Stimulated activated CD8-positive, alpha-beta memory T cell treated with anti-CD3 and anti-CD28 coated beads, Interleukin-12 subunit alpha, Interleukin-12 subunit beta, amount 100 ng/mL, for 24 hours (primary cell): ENCODE measurements at regions not wholly inside any gene's neighbourhood (a gene's known extent, or its start where the extent isn't known, plus 50 kb on each side); places are given as distances from the start of the nearest gene placed in this dataset.
"Not testable (repeated sequence)": the region's sequence is repeated elsewhere in the genome, so short reads cannot be mapped to it uniquely, and the experiment has no call there.

ENCODE experiments used
- DNase-seq: peaks from one replicate; pipeline ENCODE4 v3.0.0-alpha.2; 2020; ENCODE audit errors: extremely low read depth

DNA sequence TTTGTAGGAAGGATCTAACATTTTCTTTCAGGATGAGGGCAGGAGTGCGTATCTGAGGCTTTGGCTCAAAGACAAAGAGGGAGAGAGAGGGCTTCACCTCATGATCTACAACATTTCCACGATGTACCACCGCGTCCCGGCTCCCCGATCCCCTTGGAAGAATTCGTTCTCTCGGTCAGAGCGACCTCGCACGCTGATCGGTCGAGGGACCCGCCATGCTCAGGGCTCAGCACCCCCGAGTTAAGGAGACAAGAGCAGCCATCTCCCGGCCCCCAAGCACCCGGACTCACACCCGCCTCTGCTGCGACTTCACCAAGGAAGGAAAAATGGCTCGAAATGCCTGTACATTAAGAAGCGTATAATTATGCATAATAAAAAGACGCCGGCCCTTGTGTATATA lies 89.5 kb upstream of the RPL38 start:
- no peak for DNase-seq

DNA sequence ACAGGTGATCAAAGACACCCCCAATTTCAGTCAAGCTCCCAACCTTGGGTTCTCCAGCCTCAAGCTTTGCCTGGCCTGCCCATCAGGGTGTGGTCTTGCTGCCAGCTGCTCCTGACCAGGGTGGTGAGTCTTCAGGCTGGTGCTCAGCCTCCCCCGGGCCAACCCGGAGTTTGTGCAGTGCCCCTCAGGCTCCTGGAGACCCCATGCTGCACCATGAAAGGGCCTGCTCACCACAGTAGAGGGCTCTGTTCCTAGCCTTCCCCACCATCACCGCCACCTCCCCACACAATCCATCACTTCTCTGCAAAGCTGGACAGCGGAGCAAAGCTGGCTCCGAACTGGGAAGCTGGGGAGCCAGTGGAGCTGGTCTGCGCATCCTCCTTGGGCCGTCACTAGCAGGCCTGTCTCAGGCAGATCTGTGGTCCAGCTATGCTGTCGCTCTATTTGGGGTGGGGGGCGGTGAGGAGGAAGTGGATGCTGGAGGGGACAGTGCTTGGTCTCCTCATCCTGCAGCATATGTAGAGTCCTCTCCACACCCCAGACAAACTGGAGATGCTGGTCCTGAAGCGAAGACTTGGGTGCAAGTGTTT lies 88.5 kb upstream of the RPL38 start:
- no peak for DNase-seq

GRCh38 chr17:74115586-74115985 lies 87.9 kb upstream of the RPL38 start:
- DNase-seq, result no peak

- no peak for DNase-seq
Observed at GRCh38 chr17:74116087-74116717, 87.3 kb upstream of the RPL38 start.

GRCh38 chr17:74117087-74117698 lies 86.3 kb upstream of the RPL38 start:
- DNase-seq, result no peak

DNA sequence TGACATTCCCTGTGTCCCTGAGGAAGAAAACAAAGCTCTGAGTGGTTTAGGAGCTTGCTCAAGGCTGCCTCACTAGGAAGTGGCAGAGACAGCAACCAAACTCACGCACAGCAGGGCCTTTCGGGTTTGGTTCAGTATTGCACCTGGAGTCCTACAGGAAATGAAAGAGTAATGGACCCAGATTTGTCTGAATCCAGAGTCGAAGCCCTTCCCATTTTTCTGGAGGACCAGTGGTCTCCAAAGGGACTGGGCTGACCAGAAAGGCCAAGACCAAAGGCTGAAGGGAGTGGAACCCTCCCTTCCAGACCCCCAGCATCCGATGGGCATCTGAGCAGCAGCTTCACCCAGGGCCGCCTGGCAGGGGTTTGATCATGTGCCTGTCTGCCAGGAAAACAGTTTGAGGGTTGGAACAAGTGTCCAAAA lies 85.5 kb upstream of the RPL38 start:
- DNase-seq, result no peak

DNA sequence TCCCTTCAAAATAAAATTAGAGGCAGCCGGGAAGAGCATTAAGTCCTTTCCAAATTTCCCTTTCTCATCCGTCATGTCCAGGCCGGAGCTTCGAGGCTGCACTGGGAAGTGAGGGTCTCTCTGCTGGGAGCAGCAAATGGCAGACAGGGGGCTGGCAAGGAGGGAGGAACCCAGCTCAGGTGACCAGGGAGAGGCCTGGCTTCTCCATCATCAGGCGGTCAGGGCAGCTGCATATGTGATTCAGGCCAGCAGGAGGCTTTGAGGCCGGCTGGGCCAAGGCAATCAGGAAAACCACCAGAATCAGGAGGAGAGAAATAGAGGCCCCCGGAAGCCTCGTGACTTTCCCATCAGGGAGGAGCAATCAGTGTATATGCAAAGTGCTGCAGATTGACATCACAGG lies 85.0 kb upstream of the RPL38 start:
- DNase-seq, result no peak

DNA sequence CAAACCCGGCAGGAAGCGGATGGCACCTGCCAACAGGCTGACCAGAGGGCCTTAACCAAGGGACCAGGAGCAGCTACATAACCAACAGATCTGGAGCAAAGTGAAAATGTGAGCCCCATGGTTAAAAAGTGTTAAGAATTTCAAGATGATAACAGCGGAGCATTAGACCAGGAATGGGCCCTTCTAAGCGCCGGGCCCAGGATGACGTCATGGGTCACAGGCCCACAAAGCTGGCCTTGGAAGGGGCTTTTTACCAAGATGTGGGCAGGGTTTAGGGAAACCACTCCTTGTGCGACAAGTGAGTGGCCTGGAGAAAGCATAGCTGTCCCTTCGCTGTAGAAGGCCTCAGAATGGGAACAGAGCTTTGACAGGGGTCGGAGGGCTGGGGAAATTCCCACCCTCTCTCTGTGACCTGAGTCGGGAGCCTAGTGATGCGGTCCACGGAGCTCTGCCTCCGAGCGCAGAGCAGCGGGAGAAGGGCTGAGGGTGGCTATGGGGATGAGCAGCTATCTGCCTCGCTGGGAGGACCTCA lies 84.4 kb upstream of the RPL38 start:
- DNase-seq, result no peak

DNA sequence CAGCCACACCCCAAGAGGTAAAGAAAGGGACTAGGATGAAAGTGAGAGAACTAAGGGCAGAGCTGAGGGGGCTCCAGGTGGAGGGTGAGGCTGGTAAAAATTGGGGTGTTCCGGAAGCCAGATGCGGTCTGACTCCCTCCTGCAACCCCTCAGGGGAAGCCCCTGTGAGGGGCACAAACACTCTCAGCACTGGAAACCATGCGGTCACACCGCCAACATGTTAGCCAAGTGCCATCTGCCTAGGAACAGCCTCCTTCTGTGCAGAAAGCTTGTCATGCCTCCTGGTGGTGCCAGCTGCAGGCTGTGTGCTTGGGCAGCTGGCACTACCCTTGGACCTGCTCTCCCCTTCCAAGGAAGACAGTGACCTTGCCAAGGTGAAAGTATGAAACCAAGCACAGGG lies 83.5 kb upstream of the RPL38 start:
- no peak for DNase-seq

GRCh38 chr17:74123350-74123749 lies 80.1 kb upstream of the RPL38 start:
- DNase-seq, result no peak

- no peak for DNase-seq
Observed at GRCh38 chr17:74123866-74124444, 79.5 kb upstream of the RPL38 start.

DNA sequence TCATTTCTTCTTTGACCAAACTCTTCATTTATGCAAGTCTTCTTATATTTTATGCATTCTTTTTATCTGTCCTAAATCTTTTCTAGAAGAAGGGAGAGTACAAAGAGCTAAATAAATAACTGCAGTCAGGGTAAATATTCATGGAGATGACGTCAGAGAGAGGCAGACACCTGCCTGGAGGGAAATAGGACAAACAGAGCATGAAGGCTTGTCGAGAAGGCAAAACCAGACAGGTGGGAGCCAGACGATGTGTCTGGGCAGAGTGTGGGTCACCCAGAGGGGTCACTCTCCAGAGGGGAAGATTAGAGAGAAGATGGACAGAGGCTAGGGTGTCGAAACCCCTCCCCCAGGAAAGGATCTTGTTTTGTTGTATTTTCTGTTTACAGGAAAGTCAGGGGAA lies 78.3 kb upstream of the RPL38 start:
- DNase-seq, result no peak

- DNase-seq, result no peak
Observed at GRCh38 chr17:74126179-74126900, 77.1 kb upstream of the RPL38 start.

DNA sequence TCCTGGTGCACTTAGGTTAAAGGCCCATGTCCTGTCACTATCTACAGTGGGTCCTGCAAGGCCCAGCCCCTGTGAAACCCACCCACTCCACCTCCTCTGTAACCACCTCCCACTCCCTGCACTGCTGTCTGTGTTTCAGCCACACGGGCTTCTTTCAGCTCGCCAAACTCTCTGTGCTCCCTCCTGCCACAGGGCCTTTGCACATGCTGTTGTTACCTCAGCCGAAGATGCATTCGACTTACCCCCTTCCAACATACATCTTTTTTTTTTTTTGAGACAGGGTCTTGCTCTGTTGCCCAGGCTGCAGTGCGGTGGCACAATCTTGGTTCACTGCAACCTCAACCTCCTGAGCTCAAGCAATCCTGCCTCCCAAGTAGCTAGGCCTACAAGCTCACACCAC lies 76.5 kb upstream of the RPL38 start:
- no peak for DNase-seq

DNA sequence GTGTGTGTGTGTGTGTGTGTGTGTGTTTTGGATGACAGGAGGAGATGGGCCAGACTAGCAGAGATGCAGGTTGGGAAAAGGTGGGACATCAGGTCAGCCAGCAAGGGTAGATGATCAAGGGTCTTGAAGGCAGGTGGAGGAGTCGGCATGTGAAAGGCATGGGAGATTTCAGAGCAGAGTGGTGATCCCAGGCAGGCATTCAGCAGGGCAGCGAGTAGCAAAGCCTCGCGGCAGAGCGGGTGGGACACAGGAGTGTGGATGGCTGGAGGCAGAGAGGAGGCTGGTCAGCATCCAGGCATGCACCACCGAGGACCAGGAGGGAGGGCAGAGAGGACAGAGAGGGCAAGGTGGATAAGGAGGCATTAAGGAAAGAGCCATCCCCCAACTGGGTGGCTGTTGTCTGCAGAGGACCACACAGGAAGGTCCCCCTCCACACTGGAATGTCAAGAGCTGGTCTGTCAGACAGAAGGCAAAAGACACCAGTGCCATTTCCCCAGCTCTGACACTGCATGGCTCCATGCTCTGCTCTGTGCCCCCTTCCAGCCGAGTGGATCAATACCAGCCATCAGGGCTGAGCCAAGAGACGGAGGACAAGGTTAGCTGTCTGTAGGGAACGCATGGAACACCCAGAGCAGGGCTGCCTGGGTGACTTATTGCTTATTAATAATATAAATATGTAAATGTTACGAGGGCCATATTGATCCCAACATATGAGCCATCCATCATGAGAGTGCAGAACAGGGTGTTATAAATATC lies 74.8 kb upstream of the RPL38 start:
- DNase-seq, result no peak

DNA sequence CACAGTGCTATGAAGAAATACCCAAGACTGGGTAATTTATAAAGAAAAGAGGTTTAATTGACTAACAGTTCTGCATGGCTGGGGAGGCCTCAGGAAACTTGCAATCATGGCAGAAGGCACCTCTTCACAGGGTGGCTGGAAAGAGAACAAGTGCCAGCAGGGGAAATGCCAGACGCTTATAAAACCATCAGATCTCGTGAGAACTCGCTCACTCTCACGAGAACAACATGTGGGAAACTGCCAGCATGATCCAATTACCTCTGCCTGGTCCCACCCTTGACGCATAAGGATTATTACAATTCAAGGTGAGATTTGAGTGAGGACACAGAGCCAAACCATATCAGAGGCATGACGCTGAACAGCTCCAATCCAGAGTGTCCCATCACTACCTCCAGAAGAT lies 73.7 kb upstream of the RPL38 start:
- DNase-seq, result not testable (repeated sequence)

DNA sequence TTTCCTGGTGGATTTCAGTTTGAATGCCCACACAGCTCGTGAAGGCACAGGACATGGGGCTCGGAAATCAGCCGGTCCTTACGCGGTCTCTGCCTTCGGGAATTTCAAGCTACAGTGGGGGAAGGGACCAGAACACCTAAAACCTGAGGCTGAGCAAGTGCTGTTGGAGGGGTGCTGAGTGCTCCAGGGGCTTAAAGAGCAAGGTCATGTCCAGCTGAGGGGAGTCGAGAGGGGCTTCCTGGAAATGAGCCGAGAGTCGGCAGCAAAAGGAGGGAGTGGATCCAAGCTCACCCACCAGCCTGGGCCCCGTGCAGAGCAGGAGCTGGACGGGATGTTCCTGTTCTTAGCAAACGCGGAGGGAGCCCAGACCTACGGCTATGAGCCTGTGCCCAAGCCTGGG lies 73.2 kb upstream of the RPL38 start:
- DNase-seq, result no peak

- no peak for DNase-seq
Observed at GRCh38 chr17:74130841-74131240, 72.6 kb upstream of the RPL38 start.

GRCh38 chr17:74132354-74132753 lies 71.1 kb upstream of the RPL38 start:
- DNase-seq, result no peak

DNA sequence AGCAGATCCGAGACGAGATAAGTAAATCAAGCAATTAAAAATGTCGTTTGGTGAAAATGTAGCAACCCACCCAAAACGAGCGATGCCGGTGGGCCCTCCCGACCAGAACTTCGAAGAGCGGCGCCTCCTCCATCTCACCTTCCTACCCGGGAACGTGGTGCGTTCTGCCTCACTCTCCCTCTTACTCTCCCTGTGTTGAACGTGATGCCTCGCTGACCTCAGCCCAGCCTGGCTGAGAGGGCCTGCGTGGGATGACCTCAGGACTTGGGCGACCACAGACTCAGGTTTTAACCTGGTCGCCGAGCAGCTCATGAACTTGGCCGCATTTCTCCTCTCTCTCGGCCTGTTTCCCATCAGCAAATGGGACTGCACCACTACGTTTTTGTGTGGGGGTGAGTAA lies 69.7 kb upstream of the RPL38 start:
- DNase-seq, result no peak

GRCh38 chr17:74134234-74134633 lies 69.2 kb upstream of the RPL38 start:
- DNase-seq, result not testable (repeated sequence)

DNA sequence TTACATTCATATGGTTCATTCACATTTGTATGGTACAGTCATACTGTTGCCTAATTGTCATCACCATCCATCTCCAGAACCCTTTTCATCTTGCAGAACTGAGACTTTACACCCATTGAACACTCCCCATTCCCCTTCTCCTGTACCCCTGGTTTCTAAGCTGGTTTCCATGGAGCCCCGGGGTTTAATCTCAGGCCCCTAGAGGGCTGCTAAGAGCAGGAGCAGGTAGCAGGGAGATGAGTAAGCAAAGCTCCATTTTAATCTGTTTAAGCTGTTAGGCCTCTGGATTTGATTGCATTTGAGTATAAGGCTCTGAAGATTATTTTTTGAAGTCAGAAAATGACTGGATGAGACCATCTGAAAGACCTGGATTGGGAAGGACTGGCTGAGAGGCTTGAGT lies 68.5 kb upstream of the RPL38 start:
- DNase-seq, result no peak
